Astrocyte (in vitro differentiated cells and primary cell): ENCODE measurements at regions not wholly inside any gene's neighbourhood (a gene's known extent, or its start where the extent isn't known, plus 50 kb on each side); places are given as distances from the start of the nearest gene placed in this dataset.
A peak's percentile ranks its signal among the peaks of the same experiment; 100 is the strongest.

ENCODE experiments used
- DNase-seq: peaks from one replicate; pipeline ENCODE4 v3.0.0-alpha.2; 2010; ENCODE audit warnings: low read depth
- FAIRE-seq: peaks from 2 replicates; lab custom pipeline; 2011; peaks lifted over from hg19 to GRCh38; lab: Jason Lieb, UNC
- H2AFZ ChIP-seq: 2 replicates; pipeline ENCODE4 v1.6.0; 2012; ENCODE audit warnings: low read depth, low read length, inconsistent platforms
- H3K27ac ChIP-seq: 2 replicates; pipeline ENCODE4 v1.5.1; 2011; ENCODE audit warnings: low read depth, low read length, inconsistent platforms
- H3K27me3 ChIP-seq: 2 replicates; pipeline ENCODE4 v1.6.0; 2011; ENCODE audit warnings: low read length, inconsistent platforms; ENCODE audit not compliant: insufficient read depth
- H3K36me3 ChIP-seq: 2 replicates; pipeline ENCODE4 v1.5.1; 2011; ENCODE audit warnings: low read length, inconsistent platforms; ENCODE audit not compliant: insufficient read depth
- H3K4me1 ChIP-seq: 2 replicates; pipeline ENCODE4 v1.5.1; 2011; ENCODE audit warnings: low read length, inconsistent platforms; ENCODE audit not compliant: insufficient read depth
- H3K4me2 ChIP-seq: 2 replicates; pipeline ENCODE4 v1.6.0; 2012; ENCODE audit warnings: low read length, inconsistent platforms
- H3K4me3 ChIP-seq: 2 replicates; pipeline ENCODE4 v1.5.1; 2011; ENCODE audit warnings: low read depth, mild to moderate bottlenecking, low read length, inconsistent platforms; ENCODE audit not compliant: insufficient read depth
- H3K79me2 ChIP-seq: 2 replicates; pipeline ENCODE4 v1.6.0; 2012; ENCODE audit warnings: mild to moderate bottlenecking, low read length, inconsistent platforms; ENCODE audit not compliant: insufficient read depth
- H3K9ac ChIP-seq: 2 replicates; pipeline ENCODE4 v1.6.0; 2012; ENCODE audit warnings: mild to moderate bottlenecking, low read length, inconsistent platforms
- H3K9me3 ChIP-seq: 2 replicates; pipeline ENCODE4 v1.5.1; 2012; ENCODE audit warnings: low read depth, mild to moderate bottlenecking, low read length, inconsistent platforms; ENCODE audit not compliant: insufficient read depth
- H4K20me1 ChIP-seq: 2 replicates; pipeline ENCODE4 v1.6.0; 2012; ENCODE audit warnings: low read length, inconsistent platforms; ENCODE audit not compliant: insufficient read depth
- H3K27ac Mint-ChIP-seq: one replicate; pipeline ENCODE4 v1.8.0; 2021; ENCODE audit warnings: mild to moderate bottlenecking, mixed read lengths; ENCODE audit not compliant: unreplicated experiment
- H3K27me3 Mint-ChIP-seq: one replicate; pipeline ENCODE4 v1.8.0; 2021; ENCODE audit warnings: low read depth, mixed read lengths; ENCODE audit not compliant: unreplicated experiment
- H3K36me3 Mint-ChIP-seq: one replicate; pipeline ENCODE4 v1.8.0; 2021; ENCODE audit warnings: low read depth, mixed read lengths; ENCODE audit not compliant: unreplicated experiment
- H3K4me1 Mint-ChIP-seq: one replicate; pipeline ENCODE4 v1.8.0; 2021; ENCODE audit warnings: low read depth, mixed read lengths; ENCODE audit not compliant: unreplicated experiment
- H3K4me3 Mint-ChIP-seq: one replicate; pipeline ENCODE4 v1.8.0; 2021; ENCODE audit warnings: mild to moderate bottlenecking, moderate library complexity, mixed read lengths; ENCODE audit not compliant: unreplicated experiment
- H3K9me3 Mint-ChIP-seq: one replicate; pipeline ENCODE4 v1.8.0; 2021; ENCODE audit warnings: mild to moderate bottlenecking, mixed read lengths; ENCODE audit not compliant: unreplicated experiment
- EZH2 ChIP-seq: IDR thresholded peaks from 2 replicates; pipeline ENCODE4 v1.6.1; 2012; ENCODE audit warnings: mild to moderate bottlenecking, low read length, inconsistent platforms; ENCODE audit not compliant: insufficient read depth
- TF ChIP-seq, protein P1 (sequence below): IDR thresholded peaks from 2 replicates; pipeline ENCODE4 v1.5.1; 2011; ENCODE audit warnings: low read depth, mild to moderate bottlenecking, inconsistent platforms, low read length, moderate library complexity; ENCODE audit not compliant: insufficient read depth

DNA sequence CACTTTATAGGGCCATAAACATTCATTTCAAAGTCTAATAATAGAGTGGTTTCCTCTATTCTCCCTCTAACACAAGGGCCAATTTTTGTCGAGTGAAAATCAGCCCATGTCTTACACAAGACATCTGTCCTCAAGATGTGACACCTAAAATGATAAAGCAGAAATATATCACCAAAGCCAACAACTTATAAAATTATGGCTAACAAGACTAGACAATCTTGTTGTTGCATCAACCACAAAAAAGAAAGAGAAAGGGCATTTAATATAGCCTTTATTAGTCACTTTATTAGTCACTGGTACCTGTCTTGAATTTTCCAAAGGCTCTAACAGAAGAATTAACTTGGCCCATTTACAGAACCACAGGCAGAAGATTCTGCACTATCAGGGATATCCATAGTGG lies 161.6 kb downstream of the SMIM20 start:
- Histone ChIP-seq H3K9me3 (no peaks in the 10 kb centered on the region), H3K27ac (no peak overlapping the region), H4K20me1 (no peaks in the 10 kb centered on the region), H3K4me3 (no peak overlapping the region), H3K4me2 (no peak overlapping the region), H3K79me2 (no peaks in the 10 kb centered on the region), H3K36me3 (no peaks in the 10 kb centered on the region), H3K9ac (no peak overlapping the region), H2AFZ (no peak overlapping the region), H3K27me3 (peaks cover 6% of the 10 kb centered on the region), H3K4me1 (no peaks in the 10 kb centered on the region)
- peaks cover 7% of the 10 kb centered on the region for H3K9me3 Mint-ChIP-seq
- H3K4me3 Mint-ChIP-seq = no peak overlapping the region
- peak; percentile 20 for DNase-seq
- H3K36me3 Mint-ChIP-seq = no peaks in the 10 kb centered on the region
- peaks cover 4% of the 10 kb centered on the region for H3K27me3 Mint-ChIP-seq
- H3K27ac Mint-ChIP-seq = no peak overlapping the region
- peaks cover 17% of the 10 kb centered on the region for H3K4me1 Mint-ChIP-seq
- TF ChIP-seq, protein P1, sequence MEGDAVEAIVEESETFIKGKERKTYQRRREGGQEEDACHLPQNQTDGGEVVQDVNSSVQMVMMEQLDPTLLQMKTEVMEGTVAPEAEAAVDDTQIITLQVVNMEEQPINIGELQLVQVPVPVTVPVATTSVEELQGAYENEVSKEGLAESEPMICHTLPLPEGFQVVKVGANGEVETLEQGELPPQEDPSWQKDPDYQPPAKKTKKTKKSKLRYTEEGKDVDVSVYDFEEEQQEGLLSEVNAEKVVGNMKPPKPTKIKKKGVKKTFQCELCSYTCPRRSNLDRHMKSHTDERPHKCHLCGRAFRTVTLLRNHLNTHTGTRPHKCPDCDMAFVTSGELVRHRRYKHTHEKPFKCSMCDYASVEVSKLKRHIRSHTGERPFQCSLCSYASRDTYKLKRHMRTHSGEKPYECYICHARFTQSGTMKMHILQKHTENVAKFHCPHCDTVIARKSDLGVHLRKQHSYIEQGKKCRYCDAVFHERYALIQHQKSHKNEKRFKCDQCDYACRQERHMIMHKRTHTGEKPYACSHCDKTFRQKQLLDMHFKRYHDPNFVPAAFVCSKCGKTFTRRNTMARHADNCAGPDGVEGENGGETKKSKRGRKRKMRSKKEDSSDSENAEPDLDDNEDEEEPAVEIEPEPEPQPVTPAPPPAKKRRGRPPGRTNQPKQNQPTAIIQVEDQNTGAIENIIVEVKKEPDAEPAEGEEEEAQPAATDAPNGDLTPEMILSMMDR = no peak
- TF ChIP-seq EZH2 = no peak
- FAIRE-seq = no peak

DNA sequence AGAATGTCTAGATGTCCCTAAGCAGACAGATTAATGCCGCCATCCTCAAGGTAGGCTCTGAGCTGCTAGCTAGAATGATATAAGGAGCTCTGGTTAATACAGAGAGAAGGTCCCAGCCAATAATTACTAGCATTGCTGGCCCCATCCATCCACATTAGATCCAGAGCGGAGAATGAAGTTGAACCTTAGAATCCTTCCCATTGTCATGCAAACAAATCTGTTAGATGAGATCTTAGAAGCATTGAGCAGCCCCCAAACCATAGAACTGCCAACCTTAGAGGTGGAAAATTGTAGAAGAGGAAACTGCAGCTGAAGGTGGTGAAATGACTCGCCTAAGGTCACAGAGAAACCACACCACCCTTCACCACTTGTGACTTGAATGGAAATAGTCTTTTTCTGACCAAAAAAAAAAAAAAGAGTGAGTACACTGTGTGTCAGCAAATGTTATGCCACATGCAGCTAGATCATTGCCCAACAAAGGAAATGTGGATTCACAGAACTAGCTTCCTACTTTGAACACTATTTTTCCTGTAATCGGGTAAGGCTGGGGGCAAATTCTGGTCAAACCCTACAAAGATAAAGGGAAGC lies 162.1 kb downstream of the SMIM20 start:
- H3K4me1 ChIP-seq = no peaks in the 10 kb centered on the region
- H3K27me3 ChIP-seq = peaks cover 10% of the 10 kb centered on the region
- no peak for TF ChIP-seq EZH2
- TF ChIP-seq, protein P1 = no peak
- Mint-ChIP-seq H3K27me3 (peaks cover 9% of the 10 kb centered on the region), H3K4me1 (peaks cover 17% of the 10 kb centered on the region), H3K36me3 (no peaks in the 10 kb centered on the region), H3K4me3 (no peak overlapping the region), H3K27ac (peak overlapping the region; percentile 47), H3K9me3 (peaks cover 6% of the 10 kb centered on the region)
- H3K4me3 ChIP-seq = no peak overlapping the region
- H3K79me2 ChIP-seq = no peaks in the 10 kb centered on the region
- H3K36me3 ChIP-seq = no peaks in the 10 kb centered on the region
- H3K4me2 ChIP-seq = no peak overlapping the region
- H2AFZ ChIP-seq = no peak overlapping the region
- FAIRE-seq (no peak), DNase-seq (peak; percentile 33)
- H4K20me1 ChIP-seq = no peaks in the 10 kb centered on the region
- no peaks in the 10 kb centered on the region for H3K9me3 ChIP-seq
- H3K9ac ChIP-seq = no peak overlapping the region
- H3K27ac ChIP-seq = no peak overlapping the region

DNA sequence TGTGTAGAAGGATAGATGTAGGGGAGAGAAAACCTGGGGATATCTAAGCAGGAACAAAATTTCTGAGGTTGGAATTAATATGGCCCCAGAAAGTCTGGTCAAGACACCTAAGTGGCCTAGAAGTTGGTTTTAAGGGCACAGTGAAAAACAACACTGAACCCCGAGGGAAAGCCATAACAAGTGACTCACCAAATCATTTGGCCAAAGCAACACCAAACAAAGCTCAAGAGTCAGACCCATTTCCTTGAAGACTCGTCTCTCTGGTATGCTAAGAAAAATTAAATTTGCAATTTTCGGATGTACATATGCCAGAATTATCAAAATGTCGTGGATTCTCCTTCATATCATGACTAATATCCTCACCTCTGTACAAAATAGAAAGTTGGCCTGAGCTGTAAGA lies 162.9 kb downstream of the SMIM20 start:
- Histone ChIP-seq H3K27ac (no peak overlapping the region), H3K36me3 (no peaks in the 10 kb centered on the region), H3K4me3 (no peak overlapping the region), H3K9ac (no peak overlapping the region), H3K27me3 (peaks cover 14% of the 10 kb centered on the region), H4K20me1 (no peaks in the 10 kb centered on the region), H3K9me3 (no peaks in the 10 kb centered on the region), H3K79me2 (no peaks in the 10 kb centered on the region), H2AFZ (no peak overlapping the region), H3K4me2 (no peak overlapping the region), H3K4me1 (no peaks in the 10 kb centered on the region)
- Mint-ChIP-seq H3K27me3 (peaks cover 9% of the 10 kb centered on the region), H3K4me3 (no peak overlapping the region), H3K9me3 (peaks cover 5% of the 10 kb centered on the region), H3K4me1 (peaks cover 17% of the 10 kb centered on the region), H3K27ac (no peak overlapping the region), H3K36me3 (no peaks in the 10 kb centered on the region)
- FAIRE-seq = peak; percentile 62
- DNase-seq = no peak
- TF ChIP-seq, protein P1 = no peak
- TF ChIP-seq EZH2 = no peak
